A673 (cell line): ENCODE measurements at regions not wholly inside any gene's neighbourhood (a gene's known extent, or its start where the extent isn't known, plus 50 kb on each side); places are given as distances from the start of the nearest gene placed in this dataset.

Experiments
- CTCF ChIP-seq: fragments of 300-800, 200-600 bp; sonication (generic); conservative IDR thresholded peaks from 2 replicates; pipeline ENCODE4 v1.5.1; 2017; ENCODE audit warnings: low read depth, mild to moderate bottlenecking, antibody characterized with exemption, low read length, moderate library complexity, mixed read lengths
- EZH2 ChIP-seq: fragments of 200-600 bp; sonication (generic); IDR thresholded peaks from 2 replicates; pipeline ENCODE4 v1.6.1; 2017; ENCODE audit warnings: borderline replicate concordance, low read depth, mild to moderate bottlenecking, mixed read lengths, antibody characterized with exemption, low read length; ENCODE audit not compliant: poor library complexity, severe bottlenecking

DNA sequence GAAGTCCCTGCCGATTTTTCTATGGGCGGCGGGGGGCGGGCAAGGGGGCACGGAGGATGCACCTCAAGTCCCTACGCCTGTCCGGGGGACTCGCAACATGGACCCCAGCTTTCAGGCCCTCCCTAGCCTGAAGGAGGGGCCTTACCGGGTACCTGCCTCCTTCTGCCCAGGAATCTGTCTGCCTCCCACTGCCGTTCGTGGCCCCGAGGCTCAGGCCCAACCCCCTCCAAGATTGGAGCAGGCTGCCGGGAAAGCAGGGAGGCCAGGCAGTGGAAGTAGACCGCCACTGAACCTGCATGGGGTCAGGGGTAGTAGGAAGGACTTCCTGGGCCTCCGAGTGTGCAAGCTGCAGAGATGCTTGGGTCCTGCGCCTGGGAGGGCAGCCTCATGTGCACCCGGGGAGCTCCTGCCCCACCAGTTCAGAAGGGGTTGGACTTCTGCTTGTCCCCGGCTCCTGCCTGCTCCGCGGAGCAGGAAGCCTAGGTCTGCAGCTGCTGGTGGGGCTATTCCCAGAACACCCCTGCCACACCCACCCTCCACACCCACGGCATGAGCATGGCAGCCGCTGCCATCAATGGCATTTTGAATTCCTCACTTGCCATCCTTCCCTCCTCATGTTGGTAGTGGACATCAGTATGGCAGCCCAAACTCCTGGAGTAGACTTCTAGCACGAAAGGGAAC is 1312.7 kb upstream of the ACO1 start:
- TF ChIP-seq CTCF (no peak), EZH2 (no peak)
